ENCODE measurements at regions not wholly inside any gene's neighbourhood (a gene's known extent, or its start where the extent isn't known, plus 50 kb on each side); places are given as distances from the start of the nearest gene placed in this dataset.

DNA sequence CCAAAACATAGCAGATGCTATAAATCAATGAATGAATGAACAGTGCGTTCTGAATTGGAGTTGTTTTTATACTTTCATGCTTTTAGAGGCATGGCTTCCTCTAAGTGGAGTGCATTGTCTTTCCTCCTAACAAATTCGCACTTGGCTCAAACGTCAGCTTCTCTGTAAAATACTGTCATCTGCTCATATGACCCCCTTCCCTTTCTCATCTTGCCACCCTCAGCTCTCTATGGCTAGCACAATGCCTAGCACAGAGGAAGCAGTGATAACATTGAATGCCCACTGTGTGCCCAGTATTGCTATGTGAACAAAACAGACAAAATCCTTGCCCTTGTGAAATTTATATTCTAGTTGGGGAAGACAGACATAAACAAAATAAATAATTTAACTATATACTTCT, 258.8 kb downstream of the MREG start:
- no peak for DNase-seq (ENCODE audit: low spot score)
- intact Hi-C loops (cut with DNase I): no loop called here

DNA sequence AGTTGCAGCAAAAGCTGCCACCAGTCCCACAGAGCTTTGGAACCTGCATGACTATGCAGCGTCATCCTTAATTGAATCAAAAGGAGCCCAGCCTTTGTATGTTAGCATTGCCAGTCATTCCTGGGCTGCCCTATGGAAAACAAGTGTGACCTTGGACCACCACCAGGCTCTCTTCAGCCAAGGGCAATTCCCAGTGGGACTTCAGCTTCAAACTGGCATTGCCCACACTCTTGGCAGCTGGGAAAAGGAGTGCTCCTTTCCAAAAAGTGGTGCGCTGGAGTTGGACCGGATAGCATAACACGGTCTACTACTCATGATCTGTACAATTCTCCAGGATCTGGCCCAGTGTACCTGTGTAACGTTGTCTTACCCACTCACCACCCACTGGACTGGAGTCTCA, 259.5 kb downstream of the MREG start:
- DNase-seq (ENCODE audit: low spot score): no peak
- intact Hi-C loops (cut with DNase I): no loop called here

DNA sequence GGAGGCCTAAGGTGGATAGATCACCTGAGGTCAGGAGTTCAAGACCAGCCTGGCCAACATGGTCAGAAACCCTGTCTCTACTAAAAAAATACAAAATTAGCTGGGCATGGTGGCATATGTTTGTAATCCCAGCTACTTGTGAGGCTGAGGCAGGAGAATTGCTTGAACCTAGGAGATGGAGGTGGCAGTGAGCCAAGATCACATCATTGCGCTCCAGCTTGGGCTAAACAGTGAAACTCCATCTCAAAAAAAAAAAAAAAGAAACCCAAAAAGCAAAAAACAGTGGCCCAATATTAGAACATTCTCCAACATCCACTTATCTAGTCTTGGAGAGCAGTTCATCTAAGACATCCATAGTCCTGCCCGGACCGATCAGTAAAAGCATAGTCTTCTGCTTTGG, 260.4 kb downstream of the MREG start:
- DNase-seq (ENCODE audit: low spot score): no peak
- intact Hi-C loops (cut with DNase I): no loop called here

DNA sequence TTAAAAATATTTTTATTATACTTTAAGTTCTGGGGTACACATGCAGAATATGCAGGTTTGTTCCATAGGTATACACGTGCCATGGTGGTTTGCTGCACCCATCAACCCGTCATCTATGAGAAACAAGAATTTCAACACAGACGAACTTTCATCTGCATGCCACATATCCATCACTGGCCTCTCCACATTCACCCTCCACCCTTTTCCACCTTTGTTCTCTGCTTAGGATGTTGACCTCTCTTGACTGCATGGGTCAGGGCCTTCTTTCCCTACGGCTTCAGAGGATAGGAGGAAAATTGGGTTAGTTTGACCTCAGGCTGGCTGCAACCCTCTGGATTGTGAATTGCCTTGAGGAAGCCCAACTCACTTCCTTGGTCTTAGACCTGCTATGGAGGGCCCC, 260.9 kb downstream of the MREG start:
- intact Hi-C loops (cut with DNase I): no loop called here
- no peak for DNase-seq (ENCODE audit: low spot score)

DNA sequence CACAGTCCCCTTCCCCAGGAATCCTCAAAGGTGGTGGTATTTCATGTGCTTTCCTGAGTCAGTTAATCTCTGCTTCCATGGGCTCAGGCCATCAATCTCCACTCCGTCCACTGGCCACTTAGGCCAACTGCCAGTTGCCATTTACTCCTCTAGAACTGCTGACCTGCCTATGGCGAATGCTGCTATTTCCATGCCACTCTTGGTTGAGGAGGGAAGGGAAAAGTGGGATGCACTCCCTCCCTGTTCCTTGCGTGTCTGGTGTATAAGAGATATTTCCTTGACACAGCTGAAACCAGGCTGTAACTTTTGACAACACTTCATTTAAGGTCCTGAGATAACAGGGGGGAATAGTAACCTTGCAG, 261.5 kb downstream of the MREG start:
- intact Hi-C loops (cut with DNase I): no loop called here
- no peak for DNase-seq (ENCODE audit: low spot score)

DNA sequence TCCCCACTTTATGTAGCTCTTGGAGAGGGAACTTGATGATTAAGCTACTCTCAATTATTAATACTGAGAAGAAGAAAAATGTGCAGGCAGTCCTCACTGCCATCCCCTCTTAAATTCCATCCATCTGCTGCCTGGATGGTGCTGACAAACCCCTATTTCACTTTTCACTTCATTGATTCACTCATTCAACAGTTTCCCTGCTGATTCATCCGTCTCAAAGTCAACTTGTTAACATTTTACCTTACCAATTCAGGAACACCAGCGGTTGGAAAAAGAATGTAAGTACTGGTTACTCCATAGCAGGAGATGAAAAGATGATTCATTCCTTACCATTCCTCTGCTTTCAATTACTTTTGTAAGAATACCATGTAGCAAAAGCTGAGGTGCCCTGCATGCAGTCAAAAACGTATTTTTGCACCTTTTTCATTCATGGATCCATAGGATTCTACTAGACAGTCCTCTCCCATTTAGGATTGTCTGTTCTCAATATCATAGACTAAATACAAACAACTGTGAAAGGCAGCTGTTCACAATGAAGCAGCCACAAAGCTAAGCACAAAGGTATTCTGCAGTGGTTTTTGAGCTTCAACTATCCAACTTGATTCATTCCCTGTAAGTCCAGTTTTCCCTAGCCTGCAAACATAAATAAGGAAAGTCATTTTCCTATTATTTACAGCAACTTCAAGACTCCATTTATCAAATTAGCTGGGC, 262.0 kb downstream of the MREG start:
- DNase-seq (ENCODE audit: low spot score): no peak
- intact Hi-C loops (cut with DNase I): no loop called here

DNA sequence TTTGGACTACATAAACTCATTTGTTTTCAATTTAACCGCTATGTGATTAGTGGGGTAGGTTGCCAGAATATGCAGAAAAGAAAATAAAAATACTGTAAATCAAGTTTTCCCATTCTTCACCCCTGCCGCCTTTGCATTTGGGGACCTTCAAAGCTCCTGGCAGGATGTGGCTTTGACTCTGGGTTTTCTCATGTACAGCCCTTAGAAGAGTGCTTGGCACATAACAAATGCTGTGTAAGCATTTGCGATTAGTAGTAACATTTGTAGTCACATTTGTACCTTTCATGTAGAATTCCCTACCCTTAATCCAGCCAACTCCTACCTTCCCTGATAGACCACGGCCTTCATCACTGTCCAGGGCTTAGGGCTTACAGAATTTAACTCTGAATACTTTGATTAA, 262.6 kb downstream of the MREG start:
- DNase-seq (ENCODE audit: low spot score): no peak
- intact Hi-C loops (cut with DNase I): no loop called here

DNA sequence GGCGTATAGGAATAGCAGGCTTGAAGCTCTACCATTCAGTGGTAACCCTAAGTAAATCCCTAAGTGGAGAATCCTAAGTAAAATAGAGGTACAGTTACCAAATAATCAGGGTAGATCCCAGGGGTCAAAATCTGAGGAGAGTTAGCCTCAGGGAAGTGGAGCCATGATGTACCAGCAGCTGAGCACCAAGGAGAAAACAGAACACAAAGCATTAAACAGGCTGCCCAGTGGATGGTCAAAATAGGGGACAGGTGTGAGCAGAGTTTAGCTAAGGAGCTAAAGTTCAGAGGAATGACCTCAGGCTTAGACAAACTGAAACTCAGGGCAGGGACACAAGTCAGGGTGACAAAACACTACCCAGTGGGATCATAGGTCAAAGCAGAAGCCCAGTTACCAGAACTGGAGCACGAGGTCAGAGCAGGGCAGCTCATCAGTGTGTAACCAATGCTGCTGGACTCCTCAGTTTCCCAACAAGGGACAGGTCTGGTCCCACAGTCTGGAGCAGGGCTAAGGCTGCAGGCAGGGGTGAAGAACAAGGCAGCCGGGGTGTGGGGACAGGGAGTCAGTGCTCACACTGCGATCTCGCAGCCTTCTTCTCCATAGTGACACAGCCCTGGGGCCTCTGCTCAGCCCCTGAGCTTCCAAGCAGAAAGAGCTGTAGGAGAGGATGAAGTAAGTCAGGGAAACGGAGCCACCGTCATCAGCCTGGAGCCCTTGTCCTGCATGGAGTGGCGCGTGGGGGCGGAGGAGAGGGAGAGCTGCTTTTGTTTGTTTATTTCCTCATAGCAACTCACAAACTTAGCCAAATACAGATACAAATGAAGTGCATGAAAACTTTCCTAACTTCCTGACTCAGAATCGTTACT, 264.0 kb downstream of the MREG start:
- intact Hi-C loops (cut with DNase I): no loop called here
- DNase-seq (ENCODE audit: low spot score): peak; percentile 76

DNA sequence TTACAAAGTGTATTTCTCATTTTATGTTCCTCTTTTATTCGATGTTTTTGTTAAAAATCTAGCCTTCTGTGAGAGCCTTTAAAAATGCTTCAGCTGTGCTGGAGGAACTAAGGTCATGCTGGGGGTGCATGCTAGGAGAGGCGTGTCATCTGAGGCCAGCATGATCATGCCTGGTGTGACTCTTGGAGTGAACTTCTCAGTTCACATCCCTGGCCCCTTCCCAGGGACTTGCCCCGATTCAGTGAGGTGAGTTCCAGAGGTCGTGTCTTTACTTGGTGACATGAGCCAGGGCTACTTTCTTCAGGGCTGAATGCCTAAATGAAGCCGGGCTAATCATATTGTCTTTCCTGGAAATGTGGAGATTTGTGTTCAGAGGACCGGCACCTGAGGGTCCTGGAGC, 264.9 kb downstream of the MREG start:
- DNase-seq (ENCODE audit: low spot score): no peak

DNA sequence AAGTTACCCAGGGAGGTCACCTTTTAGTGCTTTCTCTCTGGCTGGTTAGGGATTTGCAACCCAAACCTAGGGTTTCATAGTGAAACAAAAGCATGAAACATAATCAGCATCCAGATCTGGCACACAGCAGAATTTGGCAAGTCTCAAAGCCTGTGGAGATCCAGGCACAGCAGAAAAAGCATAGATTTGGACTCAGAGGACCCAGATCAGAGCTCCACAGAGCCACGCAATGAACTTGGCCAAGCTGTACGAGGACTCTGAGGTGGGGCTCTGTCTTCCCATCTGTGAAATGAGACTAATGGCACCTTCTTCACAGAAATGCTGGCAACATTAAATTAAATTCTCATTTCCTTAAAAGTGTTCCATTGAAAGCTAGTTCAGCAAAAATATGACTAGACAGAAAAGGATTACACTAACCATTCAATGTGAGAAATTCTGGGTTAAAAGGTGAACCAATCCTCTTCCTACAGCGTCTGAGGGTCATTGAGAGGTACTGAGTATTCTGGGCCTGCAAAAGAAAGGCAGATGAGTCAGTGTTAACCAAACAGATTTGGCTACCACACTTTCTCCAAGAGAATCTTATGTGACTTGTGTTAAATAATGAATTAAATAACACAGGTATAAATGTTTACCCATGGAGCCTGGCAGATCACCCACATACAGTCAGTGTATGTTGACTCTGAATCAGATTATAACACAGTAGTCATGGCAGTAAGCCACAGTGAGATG, 266.3 kb downstream of the MREG start:
- DNase-seq (ENCODE audit: low spot score): no peak
- intact Hi-C loops (cut with DNase I): no loop called here

More for the DNA sequence above, 264.9 kb downstream of the MREG start:
- intact Hi-C loops (cut with DNase I): no loop called here

DNA sequence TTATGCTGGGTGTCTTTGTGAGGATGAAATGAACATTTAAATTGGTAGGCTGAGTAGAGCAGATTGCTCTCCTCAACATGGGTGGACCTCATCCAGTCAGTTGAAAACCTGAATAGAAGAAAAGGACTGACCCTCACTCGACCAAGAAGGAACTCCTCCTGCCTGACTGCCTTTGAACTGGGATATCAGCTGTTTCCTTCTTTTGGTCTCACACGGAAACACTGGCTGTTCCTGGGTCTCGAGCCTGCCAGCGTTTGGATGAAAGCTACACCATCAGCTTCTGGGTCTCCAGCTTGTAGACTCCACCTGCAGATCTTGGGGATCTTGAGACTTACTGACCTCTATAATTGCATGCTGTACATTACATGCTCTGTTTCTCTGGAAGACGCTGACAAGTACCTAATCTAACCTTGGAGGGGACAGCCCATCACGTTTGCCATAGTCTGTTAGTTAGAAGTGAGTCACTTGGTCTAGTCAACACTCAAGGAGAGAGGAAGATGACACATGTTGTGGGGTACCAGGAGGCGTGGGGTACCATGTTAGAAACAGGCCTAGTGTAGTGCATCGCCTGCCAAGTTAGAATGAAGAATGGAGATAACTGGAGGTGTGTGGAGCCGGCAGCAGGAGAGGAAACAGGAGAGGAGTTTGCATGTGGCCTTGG, 267.0 kb downstream of the MREG start:
- DNase-seq (ENCODE audit: low spot score): no peak
- intact Hi-C loops (cut with DNase I): no loop called here

DNA sequence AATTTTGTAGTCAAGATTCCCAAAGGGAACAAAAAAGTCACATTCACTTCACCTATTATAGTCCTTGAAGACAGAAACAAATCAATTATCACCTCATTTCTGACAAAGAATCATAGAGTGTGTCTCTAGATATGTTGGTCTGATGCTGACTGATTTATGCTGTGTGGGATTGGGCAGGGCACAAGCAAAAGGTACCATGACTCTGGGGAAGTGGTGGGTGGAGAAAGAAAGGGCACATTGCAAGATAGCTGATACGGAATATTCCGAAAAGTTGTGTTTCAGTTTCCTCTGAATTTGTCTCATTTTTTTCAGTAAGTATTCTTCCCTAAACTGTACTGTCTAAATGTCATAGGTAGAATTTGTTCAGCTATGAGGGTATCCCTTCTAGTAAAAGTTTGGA, 268.0 kb downstream of the MREG start:
- intact Hi-C loops (cut with DNase I): no loop called here
- no peak for DNase-seq (ENCODE audit: low spot score)

DNA sequence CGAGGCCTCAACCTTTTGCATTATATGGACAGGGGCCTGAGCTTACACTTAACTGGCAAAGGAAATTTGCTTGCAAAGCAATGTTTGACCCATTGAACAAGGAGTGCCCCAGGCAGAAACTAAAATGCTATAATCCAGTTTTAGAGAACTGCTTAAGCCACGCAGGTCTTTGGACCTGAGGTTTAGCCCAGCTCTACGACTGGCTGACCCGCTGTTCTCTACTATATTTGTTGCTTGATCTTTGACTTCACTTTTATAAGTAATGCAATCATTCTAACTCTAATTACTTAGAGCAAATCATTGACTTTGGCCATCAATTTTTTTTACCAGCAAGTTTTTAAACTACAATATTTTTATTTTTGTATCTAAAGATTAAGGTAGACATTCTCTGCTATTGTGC, 268.8 kb downstream of the MREG start:
- DNase-seq (ENCODE audit: low spot score): no peak
- intact Hi-C loops (cut with DNase I): no loop called here

DNA sequence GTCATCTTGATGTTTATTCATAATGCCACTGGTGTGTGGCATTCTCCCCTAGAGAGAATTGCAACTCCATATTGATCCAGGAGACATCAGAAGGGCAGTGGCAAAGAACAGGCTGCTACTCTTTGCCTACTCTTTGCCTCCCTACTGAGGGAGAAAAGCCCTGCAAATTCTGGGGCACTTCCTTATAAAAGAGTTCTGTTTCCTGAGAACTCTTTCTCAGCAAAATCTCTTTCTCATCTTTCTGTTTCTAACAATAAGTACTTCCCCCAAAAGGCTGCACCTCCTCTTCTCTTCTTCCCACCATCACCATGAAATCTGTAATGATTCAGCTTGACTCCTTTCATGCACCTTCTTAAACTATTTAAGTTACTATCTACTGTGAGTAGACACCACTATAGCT, 270.3 kb downstream of the MREG start:
- DNase-seq (ENCODE audit: low spot score): no peak
- intact Hi-C loops (cut with DNase I): no loop called here

DNA sequence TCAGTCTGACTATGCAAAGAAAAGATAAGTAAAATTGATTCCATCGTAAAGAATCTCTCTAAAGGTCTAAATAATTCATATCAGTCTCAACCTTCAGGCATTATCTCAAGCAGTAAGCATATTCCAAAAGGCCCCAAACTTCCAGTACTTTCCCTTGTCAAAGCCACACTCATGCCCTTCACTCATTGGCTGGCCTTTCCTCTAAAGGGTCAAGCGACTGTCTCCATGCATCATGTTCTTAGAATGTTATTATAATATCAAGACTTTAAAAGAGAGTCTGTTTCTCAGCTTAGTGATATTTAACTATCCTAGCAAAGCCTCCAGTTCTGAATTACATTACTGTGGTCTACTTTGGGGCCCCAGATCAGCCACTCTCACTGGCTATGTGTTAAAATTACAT, 271.3 kb downstream of the MREG start:
- no peak for DNase-seq (ENCODE audit: low spot score)
- intact Hi-C loops (cut with DNase I): no loop called here

DNA sequence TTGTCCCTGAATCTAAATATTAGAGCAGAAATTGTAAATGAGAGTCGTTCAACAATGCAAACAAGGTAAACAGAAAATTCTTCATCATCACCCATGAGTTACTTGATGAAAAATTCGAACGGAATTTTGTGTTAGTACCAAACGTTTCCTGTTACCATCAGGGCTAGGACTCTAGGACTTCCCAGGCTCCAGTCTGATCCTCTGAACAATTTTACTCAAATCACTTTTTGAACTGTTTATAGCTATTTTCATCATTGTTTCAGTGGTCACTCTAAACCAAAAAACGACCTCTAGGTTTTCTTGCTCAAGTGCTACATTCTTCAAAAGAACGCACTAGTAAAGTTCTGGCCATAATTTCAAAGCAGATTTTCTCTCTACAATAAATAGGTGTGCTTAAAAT, 273.3 kb downstream of the MREG start:
- DNase-seq (ENCODE audit: low spot score): no peak
- intact Hi-C loops (cut with DNase I): no loop called here

DNA sequence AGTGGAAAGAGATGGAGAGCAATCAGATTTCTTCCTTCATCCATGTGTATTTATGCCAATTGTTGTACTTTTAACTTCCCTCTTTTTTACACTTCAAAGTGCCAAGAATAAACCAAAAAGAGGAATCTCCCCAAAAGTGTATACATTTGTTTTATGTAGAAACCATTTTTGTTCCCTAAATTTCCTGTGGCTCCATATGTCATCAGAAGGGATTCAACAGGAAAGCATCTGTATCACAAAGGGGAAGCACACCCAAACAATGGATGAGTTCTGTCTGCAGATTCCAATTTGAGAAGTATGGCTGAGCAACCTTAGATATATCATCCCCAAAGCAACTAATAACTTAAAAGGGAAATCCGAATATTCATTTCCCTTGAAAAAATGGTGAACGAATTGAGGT, 275.0 kb downstream of the MREG start:
- intact Hi-C loops (cut with DNase I): no loop called here
- no peak for DNase-seq (ENCODE audit: low spot score)

DNA sequence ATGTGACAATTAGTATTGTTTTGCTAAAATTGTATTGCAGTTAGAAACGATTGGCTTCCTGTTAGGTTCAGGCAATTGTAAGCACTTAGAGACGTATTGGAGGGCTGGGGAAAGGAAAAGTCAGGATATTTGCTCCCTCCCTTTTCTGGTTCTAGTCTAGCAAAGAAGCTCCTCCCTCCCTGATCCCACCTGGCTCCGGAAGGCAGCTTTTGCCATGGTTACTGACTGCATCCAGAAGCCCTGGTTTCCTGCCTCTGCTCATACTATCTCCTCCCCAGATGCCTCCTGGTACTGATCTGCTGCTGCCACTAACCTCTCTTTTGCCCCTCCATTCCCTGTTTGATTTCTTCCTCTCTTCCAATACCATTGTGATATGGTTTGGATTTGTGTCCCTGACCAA, 275.9 kb downstream of the MREG start:
- no peak for DNase-seq (ENCODE audit: low spot score)
- intact Hi-C loops (cut with DNase I): no loop called here

DNA sequence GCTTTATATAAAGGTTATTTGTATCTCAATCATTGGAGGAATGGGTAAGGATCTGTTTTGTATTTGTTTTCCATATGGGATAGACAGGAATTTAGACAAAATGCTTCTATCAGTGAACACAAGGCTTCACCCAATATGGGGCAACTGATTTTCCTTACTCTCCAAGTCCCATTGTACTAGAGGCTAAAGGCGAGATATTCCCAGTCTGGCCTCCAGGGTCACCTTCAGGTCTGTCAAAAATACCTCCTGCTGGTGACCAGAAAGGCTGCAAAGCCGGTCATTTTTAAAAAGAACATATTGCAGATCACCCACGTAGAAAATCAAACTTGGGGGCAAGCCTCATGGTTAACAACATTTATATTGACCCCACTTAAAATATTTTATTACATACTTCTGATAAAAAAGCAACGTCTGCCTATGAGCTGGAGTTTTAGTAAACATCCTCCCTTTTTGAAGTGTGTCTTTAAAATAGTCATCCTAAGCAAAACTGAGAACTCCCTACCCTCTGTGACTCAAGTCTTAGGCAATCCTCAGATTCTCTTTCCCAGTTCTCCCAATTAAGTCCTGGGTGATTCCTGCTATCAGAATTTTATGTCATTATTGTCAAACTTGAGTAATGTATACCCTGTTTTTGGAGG, 276.6 kb downstream of the MREG start:
- intact Hi-C loops (cut with DNase I): no loop called here

More for the DNA sequence above, 276.6 kb downstream of the MREG start:
- no peak for DNase-seq (ENCODE audit: low spot score)

Data from cardiac septum (tissue), 1 donor.